GM23338 (cell line): ENCODE measurements at regions not wholly inside any gene's neighbourhood (a gene's known extent, or its start where the extent isn't known, plus 50 kb on each side); places are given as distances from the start of the nearest gene placed in this dataset.

Experiments used
- ATAC-seq: fragments of 200-7000 bp; cut with Tn5 transposase; 3 replicates; pipeline ENCODE4 v1.9.1; 2020
- DNase-seq: peaks from one replicate; pipeline ENCODE4 v3.0.0-alpha.2; 2015; ENCODE audit warnings: low spot score
- H2AFZ ChIP-seq: fragments of 200-600 bp; sonication (generic); 2 replicates; pipeline ENCODE4 v1.8.0; 2016; ENCODE audit warnings: antibody characterized with exemption, mild to moderate bottlenecking, moderate library complexity
- H3F3A ChIP-seq: fragments of 200-600 bp; sonication (generic); replicated peaks from 2 replicates; pipeline ENCODE4 v1.8.0; 2017; ENCODE audit warnings: antibody characterized with exemption, mixed run types, low read depth
- H3K27ac ChIP-seq: fragments of 200-600 bp; sonication (generic); 2 replicates; pipeline ENCODE4 v1.6.1; 2016; ENCODE audit warnings: low read depth
- H3K27me3 ChIP-seq: fragments of 200-600 bp; sonication (generic); 2 replicates; pipeline ENCODE4 v1.8.0; 2016; ENCODE audit warnings: mild to moderate bottlenecking, mixed run types, moderate library complexity; ENCODE audit not compliant: insufficient read depth
- H3K36me3 ChIP-seq: fragments of 200-600 bp; sonication (generic); 2 replicates; pipeline ENCODE4 v1.8.0; 2016; ENCODE audit warnings: mild to moderate bottlenecking; ENCODE audit not compliant: insufficient read depth
- H3K4me1 ChIP-seq: fragments of 200-600 bp; sonication (generic); 2 replicates; pipeline ENCODE4 v1.8.0; 2016; ENCODE audit warnings: mild to moderate bottlenecking, moderate library complexity; ENCODE audit not compliant: insufficient read depth
- H3K4me2 ChIP-seq: fragments of 200-600 bp; sonication (generic); 2 replicates; pipeline ENCODE4 v1.7.1; 2017; ENCODE audit warnings: mixed run types
- H3K4me3 ChIP-seq: fragments of 200-600 bp; sonication (generic); 2 replicates; pipeline ENCODE4 v1.6.1; 2016; ENCODE audit warnings: mixed run types
- H3K79me2 ChIP-seq: fragments of 200-600 bp; sonication (generic); replicated peaks from 2 replicates; pipeline ENCODE4 v1.8.0; 2017; ENCODE audit warnings: mild to moderate bottlenecking; ENCODE audit not compliant: insufficient read depth
- H3K9me2 ChIP-seq: fragments of 200-600 bp; sonication (generic); 2 replicates; pipeline ENCODE4 v1.8.0; 2017; ENCODE audit not compliant: insufficient read depth
- H4K20me1 ChIP-seq: fragments of 200-600 bp; sonication (generic); replicated peaks from 2 replicates; pipeline ENCODE4 v1.8.0; 2017; ENCODE audit warnings: mild to moderate bottlenecking; ENCODE audit not compliant: insufficient read depth
- H3K27ac Mint-ChIP-seq: 2 replicates; pipeline ENCODE4 v1.8.0; 2020; ENCODE audit warnings: inconsistent platforms, mild to moderate bottlenecking, moderate library complexity, mixed read lengths
- H3K27me3 Mint-ChIP-seq: 3 replicates; pipeline ENCODE4 v1.8.0; 2022; ENCODE audit warnings: low read depth, mild to moderate bottlenecking, moderate library complexity, mixed read lengths, inconsistent platforms; ENCODE audit not compliant: insufficient read depth, poor library complexity
- H3K36me3 Mint-ChIP-seq: 3 replicates; pipeline ENCODE4 v1.8.0; 2021; ENCODE audit warnings: low read depth, mild to moderate bottlenecking, inconsistent platforms, moderate library complexity, mixed read lengths
- H3K4me1 Mint-ChIP-seq: 3 replicates; pipeline ENCODE4 v1.8.0; 2020; ENCODE audit warnings: mild to moderate bottlenecking, inconsistent platforms, mixed read lengths
- H3K4me3 Mint-ChIP-seq: 3 replicates; pipeline ENCODE4 v1.8.0; 2021; ENCODE audit warnings: moderate library complexity, mild to moderate bottlenecking, inconsistent platforms, mixed read lengths
- H3K9me3 Mint-ChIP-seq: 3 replicates; pipeline ENCODE4 v1.8.0; 2020; ENCODE audit warnings: moderate library complexity, mild to moderate bottlenecking, inconsistent platforms, mixed read lengths
- CREB1 ChIP-seq: fragments of 250-450 bp; sonication (Bioruptor Pico); IDR thresholded peaks from 2 replicates; pipeline ENCODE4 v1.5.0; 2020; ENCODE audit warnings: low read depth, mild to moderate bottlenecking, moderate library complexity
- CTCF ChIP-seq, 2 experiments: fragments of 200-600 bp in 1 of 2; sonication (generic) in 1 of 2; conservative IDR thresholded peaks; 2 replicates each; pipeline versions ENCODE4 v1.5.1 to v1.6.1; 2016 to 2017; ENCODE audit warnings: antibody characterized with exemption in 2 of 2, low read depth in 2 of 2, mild to moderate bottlenecking in 2 of 2, moderate library complexity in 1 of 2
- ETS1 ChIP-seq: IDR thresholded peaks from 2 replicates; pipeline ENCODE4 v1.6.1; 2016; ENCODE audit warnings: antibody characterized with exemption
- EZH2 ChIP-seq: fragments of 200-600 bp; sonication (generic); IDR thresholded peaks from one replicate; pipeline ENCODE4 v1.8.0; 2017; ENCODE audit warnings: antibody characterized with exemption, mild to moderate bottlenecking, low read depth; ENCODE audit not compliant: unreplicated experiment
- EZH2phosphoT487 ChIP-seq: fragments of 200-600 bp; sonication (generic); IDR thresholded peaks from one replicate; pipeline ENCODE4 v1.8.1; 2018; ENCODE audit warnings: antibody characterized with exemption; ENCODE audit not compliant: unreplicated experiment
- JUNB ChIP-seq: IDR thresholded peaks from one replicate; pipeline ENCODE4 v1.6.1; 2016; ENCODE audit warnings: antibody characterized with exemption; ENCODE audit not compliant: unreplicated experiment
- NANOG ChIP-seq: IDR thresholded peaks from 2 replicates; pipeline ENCODE4 v1.6.1; 2016; ENCODE audit warnings: antibody characterized with exemption, borderline replicate concordance
- POLR2AphosphoS5 ChIP-seq: IDR thresholded peaks from 2 replicates; pipeline ENCODE4 v1.6.1; 2016; ENCODE audit warnings: antibody characterized with exemption, low read depth
- STAT1 ChIP-seq: IDR thresholded peaks from one replicate; pipeline ENCODE4 v1.6.1; 2016; ENCODE audit warnings: antibody characterized with exemption; ENCODE audit not compliant: unreplicated experiment
- ZNF114 ChIP-seq: fragments of 250-450 bp; sonication (Bioruptor Pico); IDR thresholded peaks from 2 replicates; pipeline ENCODE4 v1.5.0; 2020; ENCODE audit warnings: mild to moderate bottlenecking, moderate library complexity
- ZNF331 ChIP-seq: fragments of 250-450 bp; sonication (Bioruptor Pico); IDR thresholded peaks from 2 replicates; pipeline ENCODE4 v1.5.0; 2020; ENCODE audit warnings: low read depth, mild to moderate bottlenecking, moderate library complexity
- TF ChIP-seq, protein P1 (sequence below): IDR thresholded peaks from one replicate; pipeline ENCODE4 v1.6.1; 2018; ENCODE audit warnings: antibody characterized with exemption; ENCODE audit not compliant: unreplicated experiment

- TF ChIP-seq ETS1 (no peak), NANOG (no peak), CREB1 (CRISPR knock-in tag) (no peak), EZH2phosphoT487 (no peak), POLR2AphosphoS5 (no peak), ZNF331 (CRISPR knock-in tag) (no peak), EZH2 (no peak)
- TF ChIP-seq, protein P1, sequence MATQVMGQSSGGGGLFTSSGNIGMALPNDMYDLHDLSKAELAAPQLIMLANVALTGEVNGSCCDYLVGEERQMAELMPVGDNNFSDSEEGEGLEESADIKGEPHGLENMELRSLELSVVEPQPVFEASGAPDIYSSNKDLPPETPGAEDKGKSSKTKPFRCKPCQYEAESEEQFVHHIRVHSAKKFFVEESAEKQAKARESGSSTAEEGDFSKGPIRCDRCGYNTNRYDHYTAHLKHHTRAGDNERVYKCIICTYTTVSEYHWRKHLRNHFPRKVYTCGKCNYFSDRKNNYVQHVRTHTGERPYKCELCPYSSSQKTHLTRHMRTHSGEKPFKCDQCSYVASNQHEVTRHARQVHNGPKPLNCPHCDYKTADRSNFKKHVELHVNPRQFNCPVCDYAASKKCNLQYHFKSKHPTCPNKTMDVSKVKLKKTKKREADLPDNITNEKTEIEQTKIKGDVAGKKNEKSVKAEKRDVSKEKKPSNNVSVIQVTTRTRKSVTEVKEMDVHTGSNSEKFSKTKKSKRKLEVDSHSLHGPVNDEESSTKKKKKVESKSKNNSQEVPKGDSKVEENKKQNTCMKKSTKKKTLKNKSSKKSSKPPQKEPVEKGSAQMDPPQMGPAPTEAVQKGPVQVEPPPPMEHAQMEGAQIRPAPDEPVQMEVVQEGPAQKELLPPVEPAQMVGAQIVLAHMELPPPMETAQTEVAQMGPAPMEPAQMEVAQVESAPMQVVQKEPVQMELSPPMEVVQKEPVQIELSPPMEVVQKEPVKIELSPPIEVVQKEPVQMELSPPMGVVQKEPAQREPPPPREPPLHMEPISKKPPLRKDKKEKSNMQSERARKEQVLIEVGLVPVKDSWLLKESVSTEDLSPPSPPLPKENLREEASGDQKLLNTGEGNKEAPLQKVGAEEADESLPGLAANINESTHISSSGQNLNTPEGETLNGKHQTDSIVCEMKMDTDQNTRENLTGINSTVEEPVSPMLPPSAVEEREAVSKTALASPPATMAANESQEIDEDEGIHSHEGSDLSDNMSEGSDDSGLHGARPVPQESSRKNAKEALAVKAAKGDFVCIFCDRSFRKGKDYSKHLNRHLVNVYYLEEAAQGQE: no peak
Observed at GRCh38 chr2:120847700-120848321, 112.1 kb downstream of the GLI2 start (continued).

DNA sequence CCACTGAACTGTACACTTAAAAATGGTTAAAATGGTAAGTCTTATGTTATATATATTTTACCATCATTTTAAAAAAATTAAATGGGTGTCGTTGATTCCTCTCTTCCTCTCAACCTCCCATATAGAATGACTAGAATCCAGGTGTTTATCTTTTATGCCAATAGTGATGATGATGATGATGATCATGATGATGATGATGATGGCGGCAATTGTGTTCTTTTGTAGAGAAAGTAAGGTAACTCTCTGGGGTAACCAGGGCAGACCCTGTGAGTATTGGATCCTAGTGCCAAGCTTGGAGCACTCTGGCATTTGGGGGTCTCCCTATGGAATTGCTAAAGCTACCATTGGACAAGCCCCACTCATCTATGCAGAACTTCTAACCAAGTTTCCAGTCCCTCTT is 113.6 kb downstream of the GLI2 start:
- Histone ChIP-seq H3K4me1 (no peaks in the 10 kb centered on the region; the same call in 1 of the 2 replicates), H4K20me1 (peaks cover 22% of the 10 kb centered on the region), H3F3A (no peaks in the 10 kb centered on the region), H3K36me3 (no peaks in the 10 kb centered on the region), H3K9me2 (no peaks in the 10 kb centered on the region), H3K27me3 (no peaks in the 10 kb centered on the region), H3K27ac (no peak overlapping the region), H2AFZ (no peak overlapping the region), H3K79me2 (peaks cover 63% of the 10 kb centered on the region), H3K4me2 (no peak overlapping the region), H3K4me3 (no peak overlapping the region)
- Mint-ChIP-seq H3K36me3 (peaks cover 18% of the 10 kb centered on the region), H3K9me3 (no peaks in the 10 kb centered on the region; the same call in 2 of the 3 replicates), H3K27me3 (peaks cover 4% of the 10 kb centered on the region), H3K4me3 (no peak overlapping the region), H3K4me1 (peaks cover 24% of the 10 kb centered on the region), H3K27ac (no peak overlapping the region)
- DNase-seq (no peak), ATAC-seq (no peak)
- no peak for TF ChIP-seq CREB1 (CRISPR knock-in tag)
- TF ChIP-seq, protein P1: no peak
- TF ChIP-seq JUNB: no peak
- TF ChIP-seq ZNF331 (CRISPR knock-in tag): no peak
- TF ChIP-seq STAT1: no peak
- no peak for TF ChIP-seq EZH2
- no peak for TF ChIP-seq CTCF (conservative IDR thresholded peaks at IDR 0.05; ENCODE audit: low read depth in 2 of 2)
- no peak for TF ChIP-seq ZNF114
- TF ChIP-seq ETS1: no peak
- TF ChIP-seq NANOG: no peak
